ENCODE measurements at regions not wholly inside any gene's neighbourhood (a gene's known extent, or its start where the extent isn't known, plus 50 kb on each side); places are given as distances from the start of the nearest gene placed in this dataset.
"Not testable (repeated sequence)": the region's sequence is repeated elsewhere in the genome, so short reads cannot be mapped to it uniquely, and the experiment has no call there.

DNA sequence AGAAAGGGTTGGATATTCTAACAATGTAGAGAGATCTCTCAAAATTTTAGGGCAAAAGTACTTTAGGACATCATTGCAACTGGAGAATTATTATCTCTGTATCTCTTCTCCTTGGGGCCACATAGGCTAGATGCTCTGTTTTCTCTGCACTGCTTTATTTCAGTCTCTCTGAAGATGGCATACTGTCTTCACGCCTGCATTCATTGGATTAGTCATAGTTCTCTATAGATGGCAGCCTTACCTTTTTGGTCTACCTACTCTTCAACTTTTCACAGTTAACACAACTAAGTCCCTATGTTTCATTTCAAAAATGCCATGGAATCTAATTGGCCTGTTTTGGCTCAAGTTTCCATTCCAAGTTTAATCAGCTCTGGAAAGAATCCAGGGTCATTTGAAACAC, 1623.3 kb upstream of the B3GALT2 start:
- no peak for DNase-seq (ENCODE audit: low spot score)

DNA sequence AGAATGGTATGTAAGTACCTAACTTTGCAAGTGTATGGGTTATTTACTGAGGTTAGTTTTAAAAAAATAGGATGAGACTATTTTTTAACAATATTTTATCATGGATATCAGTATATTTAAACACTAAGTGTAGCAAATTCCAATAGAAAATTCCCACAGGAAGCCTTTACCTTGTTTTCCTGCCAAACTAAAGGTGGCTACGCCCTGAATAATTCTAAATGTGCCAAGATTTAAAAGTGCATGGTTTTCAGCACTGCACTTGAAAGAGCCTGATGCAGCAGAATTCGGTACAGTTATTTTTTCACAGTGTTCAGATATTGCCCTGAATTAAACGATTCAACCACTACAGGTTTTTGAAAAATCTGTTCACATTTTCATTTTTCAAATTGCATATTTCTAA, 1622.8 kb upstream of the B3GALT2 start:
- DNase-seq (ENCODE audit: low spot score): no peak

DNA sequence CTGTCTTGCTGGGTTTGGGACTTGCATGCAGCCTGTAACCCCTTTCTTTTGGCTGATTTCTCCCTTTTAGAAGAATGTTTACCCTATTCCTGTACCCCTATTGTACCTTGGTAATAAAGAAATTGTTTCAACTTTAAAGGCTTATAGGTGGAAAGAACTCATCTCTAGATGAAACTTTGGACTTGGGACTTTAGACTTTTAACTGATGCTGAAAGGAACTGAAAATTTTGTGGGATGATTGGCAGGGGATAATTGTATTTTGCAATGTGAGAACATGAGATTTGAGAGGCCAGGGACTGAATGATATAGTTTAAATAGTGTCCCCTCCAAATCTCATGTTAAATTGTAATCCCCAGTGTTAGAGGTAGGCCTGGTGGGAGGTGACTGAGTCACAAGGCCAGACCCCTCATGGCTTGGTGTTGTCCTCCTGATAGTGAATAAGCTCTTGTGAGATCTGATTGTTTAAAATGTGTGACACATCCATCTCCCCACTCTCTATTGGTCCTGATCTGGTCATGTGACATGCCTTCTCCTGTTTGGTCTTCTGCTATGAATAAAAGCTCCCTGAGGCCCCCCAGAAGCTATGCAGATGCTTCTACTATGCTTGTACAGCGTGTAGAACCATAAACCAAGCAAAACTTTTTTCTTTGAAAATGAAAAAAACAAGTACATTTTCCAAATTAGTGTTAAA, 1621.3 kb upstream of the B3GALT2 start:
- DNase-seq (ENCODE audit: low spot score): no peak

DNA sequence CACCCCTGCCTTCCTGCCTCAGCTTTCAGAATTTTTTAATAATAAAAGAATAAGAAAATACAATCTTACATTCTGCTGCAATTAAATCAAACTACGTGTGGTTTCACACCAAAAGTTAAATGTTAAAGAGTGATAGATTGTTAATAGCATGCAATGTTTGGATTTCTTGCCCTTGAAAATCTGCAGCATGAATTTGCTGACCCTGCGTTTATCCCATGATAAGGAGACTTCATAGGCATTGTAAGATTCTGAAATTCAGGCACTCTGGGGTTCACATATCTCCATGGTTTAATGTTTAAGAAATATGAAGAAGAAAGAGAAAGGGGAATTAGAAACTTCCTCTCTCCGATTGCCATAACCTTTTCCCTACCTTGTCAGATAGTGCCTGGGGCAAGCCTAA, 1616.2 kb upstream of the B3GALT2 start:
- no peak for DNase-seq (ENCODE audit: low spot score)

DNA sequence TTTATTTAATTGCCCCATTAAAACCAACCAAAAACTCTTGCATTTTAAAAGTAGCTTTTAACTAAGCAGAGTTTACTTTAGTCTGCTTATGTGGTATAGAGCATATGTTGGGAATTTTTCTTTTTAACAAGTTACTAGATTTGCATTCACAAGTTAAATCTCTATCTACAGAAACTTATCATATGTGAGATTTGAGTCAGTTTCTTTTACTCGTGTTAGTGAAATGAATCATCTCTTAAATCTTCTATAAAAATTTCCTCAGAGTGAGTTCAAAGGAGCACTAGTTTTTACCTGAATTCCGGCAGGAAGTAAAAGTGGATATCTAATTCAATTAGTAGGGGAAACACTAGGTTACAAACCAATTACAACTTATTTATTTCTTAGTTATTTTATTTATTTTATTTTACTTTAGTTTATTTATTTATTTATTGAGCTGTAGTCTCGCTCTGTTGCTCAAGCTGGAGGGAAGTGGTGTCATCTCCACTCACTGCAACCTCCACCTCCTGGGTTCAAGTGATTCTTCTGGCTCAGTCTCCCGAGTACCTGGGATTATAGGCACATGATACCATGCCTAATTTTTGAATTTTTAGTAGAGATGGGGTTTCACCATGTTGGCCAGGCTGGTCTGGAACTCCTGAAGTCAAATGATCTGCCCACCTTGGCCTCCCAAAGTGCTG, 1609.6 kb upstream of the B3GALT2 start:
- DNase-seq (ENCODE audit: low spot score): no peak

DNA sequence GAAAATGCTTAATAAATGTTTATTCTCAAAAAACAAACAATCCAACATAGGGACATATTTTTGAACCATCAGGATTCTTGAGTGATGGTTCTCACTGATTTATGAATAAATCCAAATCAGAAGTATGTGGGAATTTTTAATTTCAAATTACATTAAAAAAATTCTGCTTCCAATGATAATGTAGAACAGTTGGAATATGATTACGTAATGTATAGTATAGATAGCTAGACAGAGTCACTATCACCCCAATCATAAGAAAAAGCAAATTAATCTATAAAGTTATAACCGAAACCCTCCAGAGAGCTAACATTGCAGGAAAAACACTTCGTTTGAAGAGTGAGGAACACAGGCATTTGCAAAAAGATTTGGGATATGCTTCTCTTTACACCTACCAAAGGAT, 1600.6 kb upstream of the B3GALT2 start:
- no peak for DNase-seq (ENCODE audit: low spot score)

DNA sequence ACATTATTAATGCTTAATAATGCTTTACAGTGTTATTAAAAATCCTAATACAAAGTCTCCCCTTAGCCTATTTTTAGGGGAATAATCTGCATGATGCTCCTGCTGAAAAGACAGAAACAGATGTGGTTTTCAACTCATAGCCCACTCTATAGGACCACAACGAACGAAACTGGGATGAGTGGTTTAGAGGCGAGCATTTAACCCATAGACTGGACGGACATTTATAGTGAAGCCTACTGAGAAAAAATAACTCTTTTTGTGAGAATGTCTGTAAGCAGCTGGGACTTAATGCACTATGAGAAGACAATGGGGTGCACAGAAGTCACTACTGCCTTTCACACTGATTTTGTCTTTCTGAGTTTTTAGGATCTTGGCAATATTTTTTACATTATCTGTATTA, 1599.6 kb upstream of the B3GALT2 start:
- DNase-seq (ENCODE audit: low spot score): no peak

DNA sequence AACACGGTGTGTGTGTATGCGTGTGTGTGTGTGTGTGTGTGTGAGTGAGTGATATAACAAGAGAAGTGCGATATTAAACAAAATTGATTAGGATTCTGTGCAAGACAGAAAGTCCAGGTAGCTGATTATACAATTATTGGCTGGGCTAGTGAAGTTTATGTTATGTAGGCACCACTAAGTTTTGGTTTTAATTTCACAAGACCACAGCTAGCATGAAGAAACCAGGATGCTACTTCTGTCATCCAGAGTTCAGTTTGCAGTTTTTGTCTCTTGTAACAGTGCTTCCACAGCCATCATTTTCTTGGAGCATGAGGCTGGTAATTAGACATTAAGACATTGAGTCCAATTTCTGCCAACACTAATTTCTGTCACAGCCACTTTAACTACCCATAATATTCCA, 1590.2 kb upstream of the B3GALT2 start:
- no peak for DNase-seq (ENCODE audit: low spot score)

DNA sequence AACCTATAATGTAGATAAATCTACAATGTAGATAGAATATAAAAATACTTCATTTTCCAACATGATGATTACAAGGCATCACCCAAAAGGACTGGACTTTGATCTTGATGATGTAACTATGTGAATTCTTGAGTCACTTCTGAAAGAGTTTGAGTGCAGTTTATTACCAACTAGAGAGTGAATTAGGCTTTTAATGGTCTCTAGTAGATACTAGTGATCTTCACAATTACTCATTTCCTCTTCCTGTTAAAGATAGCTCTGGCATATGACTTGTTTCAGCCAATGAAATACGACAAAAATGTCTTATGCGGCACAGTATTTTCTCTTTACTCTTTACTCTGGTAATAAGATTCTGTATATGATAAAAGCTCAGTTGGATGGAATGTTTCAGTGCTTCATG, 1588.1 kb upstream of the B3GALT2 start:
- no peak for DNase-seq (ENCODE audit: low spot score)

DNA sequence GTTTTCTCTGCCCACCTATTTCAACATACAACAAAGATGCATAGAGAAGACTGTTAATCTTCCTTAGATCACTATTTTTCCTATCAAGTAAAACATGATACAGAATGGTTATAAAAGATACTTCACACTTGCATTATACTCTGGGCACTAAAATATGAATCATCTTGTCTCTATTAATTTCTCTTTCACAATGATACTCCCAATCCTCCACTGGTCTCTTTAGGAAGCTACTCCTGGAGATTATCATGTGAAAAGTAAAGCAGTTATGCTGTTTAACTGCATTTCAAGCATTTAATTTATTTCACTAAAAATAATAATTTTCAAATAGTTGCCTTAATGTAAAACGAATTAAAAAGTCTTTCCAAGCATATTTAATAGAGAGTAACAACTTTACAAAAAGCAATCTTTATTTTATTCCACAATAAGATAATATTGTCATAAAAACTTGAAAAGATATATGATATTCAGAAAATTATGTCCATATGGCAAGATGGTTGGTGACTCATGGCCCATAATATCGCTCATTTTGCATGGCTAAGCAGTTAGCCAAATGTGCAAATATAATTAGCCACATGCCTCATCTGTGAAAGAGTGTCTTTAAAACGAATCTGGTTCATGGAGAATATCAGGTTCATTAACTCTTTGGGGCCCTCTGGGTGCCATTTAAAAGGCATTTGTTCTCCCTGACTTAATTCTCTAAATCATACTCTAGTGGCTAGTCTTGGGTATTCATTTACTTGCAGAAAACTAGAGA, 1569.0 kb upstream of the B3GALT2 start:
- DNase-seq (ENCODE audit: low spot score): no peak

DNA sequence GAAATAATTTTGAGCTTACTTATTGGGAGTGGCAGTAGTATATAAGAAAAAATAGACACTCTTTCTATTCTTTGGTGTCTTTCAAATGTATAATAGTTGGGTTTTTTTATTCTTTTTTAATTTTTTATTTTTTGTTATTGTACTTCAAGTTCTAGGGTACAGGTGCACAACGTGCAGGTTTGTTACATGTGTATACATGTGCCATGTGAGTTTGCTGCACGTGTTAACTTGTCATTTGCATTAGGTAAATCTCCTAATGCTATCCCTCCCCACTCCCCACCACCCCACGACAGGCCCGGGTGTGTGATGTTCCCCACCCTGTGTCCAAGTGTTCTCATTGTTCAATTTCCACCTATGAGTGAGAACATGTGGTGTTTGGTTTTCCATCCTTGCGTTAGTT, 1552.4 kb upstream of the B3GALT2 start:
- not testable (repeated sequence) for DNase-seq (ENCODE audit: low spot score)

DNA sequence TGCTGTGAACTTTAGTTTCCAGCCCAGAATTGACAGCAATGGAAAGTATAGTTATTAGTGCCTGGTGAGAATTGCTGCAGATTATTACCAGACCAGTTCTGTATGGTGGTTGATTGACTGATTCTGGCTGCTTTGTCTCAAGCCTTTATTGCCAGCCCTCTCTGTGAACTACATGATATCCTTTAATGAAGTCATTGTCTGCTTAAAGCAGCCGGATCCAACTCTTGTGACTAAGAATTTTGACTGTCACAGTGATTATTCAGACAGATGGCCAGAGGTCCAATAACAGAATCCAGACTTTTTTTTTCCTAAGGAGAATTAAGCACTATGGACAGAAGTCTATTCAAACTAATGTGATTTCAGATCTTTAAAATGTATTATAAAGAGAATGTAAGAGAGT, 1548.6 kb upstream of the B3GALT2 start:
- DNase-seq (ENCODE audit: low spot score): no peak

DNA sequence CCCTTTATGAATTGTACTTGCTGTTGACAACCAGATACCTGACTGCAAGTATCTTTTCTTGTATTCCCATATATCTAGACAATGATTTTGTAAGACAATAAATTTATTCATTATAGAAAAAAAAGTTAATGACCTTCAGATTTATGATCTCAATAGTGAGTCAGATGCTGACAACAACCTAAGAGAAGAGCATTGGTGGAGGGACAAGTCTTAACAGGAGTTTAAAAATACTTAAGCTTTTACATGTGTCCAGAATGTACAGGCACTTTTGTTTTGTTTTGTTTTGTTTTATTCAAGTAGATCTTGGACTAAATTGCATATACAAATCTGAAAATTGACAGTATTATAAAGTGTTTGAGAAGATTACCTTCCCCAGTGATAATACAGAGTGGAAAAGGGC, 1544.6 kb upstream of the B3GALT2 start:
- DNase-seq (ENCODE audit: low spot score): no peak

DNA sequence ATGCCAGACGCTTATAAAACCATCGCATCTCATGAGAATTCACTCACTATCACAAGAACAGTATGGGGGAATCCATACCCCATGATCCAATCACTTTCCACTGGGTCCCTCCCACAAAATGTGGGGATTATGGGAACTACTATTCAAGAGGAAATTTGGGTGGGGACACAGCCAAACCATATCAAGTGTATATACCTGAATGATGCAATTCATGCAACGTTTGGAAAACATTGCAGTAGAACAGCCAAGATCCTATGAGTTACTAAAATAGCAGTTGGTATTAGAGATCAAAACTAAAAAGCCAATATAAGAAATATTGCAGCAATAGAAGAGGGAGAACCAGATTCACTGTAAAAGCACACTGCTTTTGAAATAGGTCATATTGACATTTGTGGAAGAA, 1543.9 kb upstream of the B3GALT2 start:
- no peak for DNase-seq (ENCODE audit: low spot score)

DNA sequence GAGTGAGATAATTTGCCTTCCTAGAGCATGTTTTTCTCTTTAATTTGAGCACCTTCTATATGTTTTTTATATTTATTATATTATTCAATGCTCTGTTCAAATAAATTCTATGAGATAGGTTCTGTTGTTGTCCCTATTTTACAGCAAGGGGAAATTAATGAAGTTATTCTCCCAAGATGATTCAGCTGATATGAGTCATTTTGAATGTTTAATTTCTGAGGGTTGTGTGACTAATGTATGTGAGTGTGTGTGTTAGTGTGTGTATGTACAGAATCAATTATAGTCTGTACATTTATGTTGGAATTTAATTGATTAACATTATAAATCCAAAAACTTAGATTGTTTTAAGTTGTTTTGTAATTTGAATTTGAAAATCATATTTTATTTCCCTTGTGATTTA, 1536.7 kb upstream of the B3GALT2 start:
- DNase-seq (ENCODE audit: low spot score): no peak

DNA sequence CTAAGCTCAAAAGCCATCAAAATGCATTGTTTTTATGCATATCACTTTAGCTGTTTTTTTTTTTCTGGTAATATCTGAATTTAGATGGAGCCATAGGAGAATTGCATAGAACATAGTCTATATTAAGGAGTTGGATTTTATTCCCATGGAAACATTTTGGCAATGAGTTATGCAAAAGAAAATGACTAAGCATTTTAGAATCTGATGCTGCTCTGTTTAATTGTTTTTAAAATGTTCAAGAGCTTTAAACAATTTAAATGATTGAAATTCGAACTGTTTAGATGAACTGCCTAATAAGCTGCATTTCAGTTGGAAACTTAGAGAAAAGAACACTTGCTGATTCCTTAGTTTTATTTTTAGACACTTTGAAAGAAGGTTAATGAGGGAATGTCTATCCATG, 1531.5 kb upstream of the B3GALT2 start:
- DNase-seq (ENCODE audit: low spot score): no peak

DNA sequence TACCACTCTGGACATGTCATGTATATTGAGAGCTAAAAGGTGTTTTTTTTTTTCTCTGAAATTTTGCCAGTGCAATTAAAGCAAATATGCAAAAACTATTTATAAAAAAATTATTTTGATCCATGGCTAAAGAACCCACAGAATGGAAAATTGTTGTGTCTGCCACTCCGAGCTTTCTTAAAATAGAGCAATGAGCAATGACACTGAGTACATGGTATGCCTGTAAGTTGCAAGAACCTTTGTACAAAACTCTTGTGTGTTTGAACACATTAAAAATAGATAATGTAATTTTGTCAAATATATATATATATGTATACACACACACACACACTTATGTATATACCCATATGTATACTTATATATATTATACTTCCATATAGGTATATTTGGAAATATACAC, 1530.9 kb upstream of the B3GALT2 start:
- no peak for DNase-seq (ENCODE audit: low spot score)

DNA sequence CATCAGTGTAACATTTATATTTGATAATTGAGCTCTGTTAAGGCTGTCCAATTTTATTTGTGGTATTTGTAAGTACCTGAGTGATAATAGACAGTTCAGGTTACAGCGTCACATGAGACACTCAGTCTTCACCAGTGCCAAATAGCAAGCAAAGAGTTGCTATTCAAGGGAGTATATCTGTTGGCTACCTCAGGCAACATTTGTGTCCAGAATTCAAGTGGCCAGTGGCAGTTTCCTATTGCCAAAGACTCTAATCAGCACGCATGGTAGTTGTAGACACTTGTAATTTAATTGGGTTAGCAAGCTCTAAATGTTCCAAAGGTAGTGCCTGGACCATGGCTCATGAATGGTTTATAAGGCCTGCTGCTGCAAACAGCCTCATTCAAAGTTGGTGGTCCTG, 1524.3 kb upstream of the B3GALT2 start:
- no peak for DNase-seq (ENCODE audit: low spot score)

DNA sequence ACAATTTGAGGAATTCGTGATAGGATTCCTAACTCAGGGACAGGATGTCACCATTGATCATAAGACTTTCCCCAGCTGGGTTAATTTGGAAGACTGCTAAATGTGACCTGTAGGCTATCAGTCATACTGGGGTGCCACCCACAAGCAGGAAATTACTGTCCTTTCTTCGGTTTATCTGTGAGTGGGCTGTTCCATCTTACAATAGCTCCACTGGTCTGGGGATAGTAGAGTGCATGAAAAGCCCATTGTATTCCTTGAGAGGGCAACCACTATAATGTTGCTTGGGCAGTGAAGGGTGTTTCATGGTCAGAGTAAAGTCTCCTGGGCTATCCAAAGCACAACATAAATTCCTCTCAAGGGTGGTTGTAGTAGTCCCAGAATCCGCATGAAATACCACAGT, 1523.0 kb upstream of the B3GALT2 start:
- DNase-seq (ENCODE audit: low spot score): no peak

DNA sequence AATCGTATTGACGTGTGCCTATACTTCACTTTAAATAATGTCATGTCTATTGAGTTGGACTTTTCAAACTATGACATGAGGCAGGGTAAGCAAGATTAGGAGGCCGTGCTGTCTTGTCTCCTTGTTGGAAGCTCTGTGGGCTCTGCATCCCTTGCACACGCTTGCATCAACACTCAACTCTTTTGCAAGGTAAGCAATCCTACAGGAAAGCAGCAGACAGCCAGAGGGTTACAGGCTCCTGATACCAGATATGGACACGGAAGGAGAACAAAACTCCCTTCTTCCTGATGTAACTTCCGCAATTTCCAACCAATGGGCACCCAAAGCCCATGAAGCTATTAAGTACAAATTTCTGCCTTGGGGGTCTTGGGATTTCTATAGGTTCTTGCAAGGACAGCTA, 1520.7 kb upstream of the B3GALT2 start:
- no peak for DNase-seq (ENCODE audit: low spot score)

DNA sequence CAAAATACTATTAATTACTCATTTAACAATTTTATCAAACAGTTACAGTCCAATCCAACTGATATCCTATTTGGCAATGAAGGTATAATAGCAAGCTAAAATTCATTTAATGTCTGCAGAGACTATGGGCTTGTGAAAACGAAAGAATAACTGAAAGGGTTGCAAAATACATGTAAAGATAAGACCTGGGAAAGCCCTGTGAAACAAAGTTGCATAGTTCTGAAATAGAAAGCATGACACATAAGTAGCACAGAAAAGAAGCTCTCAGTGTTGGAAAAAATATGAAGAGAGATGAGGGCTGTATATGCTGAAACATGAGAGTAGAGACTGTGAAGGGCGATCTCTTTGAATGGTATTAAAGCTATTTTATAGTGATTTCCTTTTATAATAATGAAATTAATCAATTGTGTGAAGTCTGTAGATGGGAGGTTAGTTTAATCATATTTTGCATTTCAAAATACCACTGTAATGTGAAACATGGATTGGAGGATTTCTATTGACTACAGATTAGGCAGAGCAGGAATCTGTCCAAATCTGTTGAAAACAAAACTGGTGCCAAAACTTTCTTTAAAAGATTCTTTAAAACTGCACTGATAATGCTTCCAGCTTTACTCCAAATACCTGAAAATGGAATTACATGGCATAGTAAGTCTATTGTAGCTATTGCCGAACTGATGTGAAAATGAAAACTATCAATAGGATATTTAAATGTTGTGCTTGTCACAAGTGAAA, 1518.9 kb upstream of the B3GALT2 start:
- DNase-seq (ENCODE audit: low spot score): no peak

DNA sequence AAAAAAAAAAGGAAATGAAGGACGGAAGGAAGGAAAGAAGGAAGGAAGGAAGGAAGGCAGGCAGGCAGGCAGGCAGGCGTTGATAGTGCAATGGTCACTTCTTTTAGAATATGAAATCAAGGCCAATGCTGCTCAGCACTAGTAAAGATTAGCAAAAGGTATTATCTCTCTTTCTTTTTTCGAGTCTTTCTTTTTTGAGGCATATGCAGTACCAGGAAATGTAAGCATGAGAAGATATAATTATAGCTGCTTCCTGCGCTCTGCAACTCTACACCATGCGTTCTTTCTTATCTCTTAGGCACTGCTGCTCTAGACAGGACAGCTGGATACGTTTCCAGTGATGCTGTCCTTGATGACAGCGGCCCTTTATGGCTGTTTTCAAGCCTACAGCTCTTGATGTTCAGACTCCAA, 1512.5 kb upstream of the B3GALT2 start:
- DNase-seq (ENCODE audit: low spot score): no peak

DNA sequence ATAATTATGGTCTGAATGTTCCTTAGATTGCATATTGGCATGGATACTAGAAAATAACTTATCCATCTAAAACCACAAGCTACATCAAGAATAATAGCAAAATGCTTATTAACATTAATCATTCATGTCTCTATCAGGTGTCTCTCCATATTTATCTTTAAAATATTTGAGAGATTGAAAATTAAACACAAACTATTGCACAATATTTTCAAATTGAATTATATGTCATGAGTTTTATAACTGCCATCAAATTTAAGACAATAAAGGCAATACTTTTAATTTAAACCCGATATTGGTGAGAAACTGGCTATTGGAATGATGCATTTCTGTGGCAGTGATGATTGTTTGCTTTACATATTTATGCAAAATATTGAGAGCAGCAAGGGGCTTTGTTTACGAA, 1506.8 kb upstream of the B3GALT2 start:
- no peak for DNase-seq (ENCODE audit: low spot score)

All from D341Med (cell line).